GM23338 (cell line): ENCODE measurements at regions not wholly inside any gene's neighbourhood (a gene's known extent, or its start where the extent isn't known, plus 50 kb on each side); places are given as distances from the start of the nearest gene placed in this dataset.

Source experiments
- ATAC-seq: fragments of 200-7000 bp; cut with Tn5 transposase; 3 replicates; pipeline ENCODE4 v1.9.1; 2020
- DNase-seq: peaks from one replicate; pipeline ENCODE4 v3.0.0-alpha.2; 2015; ENCODE audit warnings: low spot score
- H2AFZ ChIP-seq: fragments of 200-600 bp; sonication (generic); 2 replicates; pipeline ENCODE4 v1.8.0; 2016; ENCODE audit warnings: antibody characterized with exemption, mild to moderate bottlenecking, moderate library complexity
- H3F3A ChIP-seq: fragments of 200-600 bp; sonication (generic); replicated peaks from 2 replicates; pipeline ENCODE4 v1.8.0; 2017; ENCODE audit warnings: antibody characterized with exemption, mixed run types, low read depth
- H3K27ac ChIP-seq: fragments of 200-600 bp; sonication (generic); 2 replicates; pipeline ENCODE4 v1.6.1; 2016; ENCODE audit warnings: low read depth
- H3K27me3 ChIP-seq: fragments of 200-600 bp; sonication (generic); 2 replicates; pipeline ENCODE4 v1.8.0; 2016; ENCODE audit warnings: mild to moderate bottlenecking, mixed run types, moderate library complexity; ENCODE audit not compliant: insufficient read depth
- H3K36me3 ChIP-seq: fragments of 200-600 bp; sonication (generic); 2 replicates; pipeline ENCODE4 v1.8.0; 2016; ENCODE audit warnings: mild to moderate bottlenecking; ENCODE audit not compliant: insufficient read depth
- H3K4me1 ChIP-seq: fragments of 200-600 bp; sonication (generic); 2 replicates; pipeline ENCODE4 v1.8.0; 2016; ENCODE audit warnings: mild to moderate bottlenecking, moderate library complexity; ENCODE audit not compliant: insufficient read depth
- H3K4me2 ChIP-seq: fragments of 200-600 bp; sonication (generic); 2 replicates; pipeline ENCODE4 v1.7.1; 2017; ENCODE audit warnings: mixed run types
- H3K4me3 ChIP-seq: fragments of 200-600 bp; sonication (generic); 2 replicates; pipeline ENCODE4 v1.6.1; 2016; ENCODE audit warnings: mixed run types
- H3K79me2 ChIP-seq: fragments of 200-600 bp; sonication (generic); replicated peaks from 2 replicates; pipeline ENCODE4 v1.8.0; 2017; ENCODE audit warnings: mild to moderate bottlenecking; ENCODE audit not compliant: insufficient read depth
- H3K9me2 ChIP-seq: fragments of 200-600 bp; sonication (generic); 2 replicates; pipeline ENCODE4 v1.8.0; 2017; ENCODE audit not compliant: insufficient read depth
- H4K20me1 ChIP-seq: fragments of 200-600 bp; sonication (generic); replicated peaks from 2 replicates; pipeline ENCODE4 v1.8.0; 2017; ENCODE audit warnings: mild to moderate bottlenecking; ENCODE audit not compliant: insufficient read depth
- H3K27ac Mint-ChIP-seq: 2 replicates; pipeline ENCODE4 v1.8.0; 2020; ENCODE audit warnings: inconsistent platforms, mild to moderate bottlenecking, moderate library complexity, mixed read lengths
- H3K27me3 Mint-ChIP-seq: 3 replicates; pipeline ENCODE4 v1.8.0; 2022; ENCODE audit warnings: low read depth, mild to moderate bottlenecking, moderate library complexity, mixed read lengths, inconsistent platforms; ENCODE audit not compliant: insufficient read depth, poor library complexity
- H3K36me3 Mint-ChIP-seq: 3 replicates; pipeline ENCODE4 v1.8.0; 2021; ENCODE audit warnings: low read depth, mild to moderate bottlenecking, inconsistent platforms, moderate library complexity, mixed read lengths
- H3K4me1 Mint-ChIP-seq: 3 replicates; pipeline ENCODE4 v1.8.0; 2020; ENCODE audit warnings: mild to moderate bottlenecking, inconsistent platforms, mixed read lengths
- H3K4me3 Mint-ChIP-seq: 3 replicates; pipeline ENCODE4 v1.8.0; 2021; ENCODE audit warnings: moderate library complexity, mild to moderate bottlenecking, inconsistent platforms, mixed read lengths
- H3K9me3 Mint-ChIP-seq: 3 replicates; pipeline ENCODE4 v1.8.0; 2020; ENCODE audit warnings: moderate library complexity, mild to moderate bottlenecking, inconsistent platforms, mixed read lengths
- CREB1 ChIP-seq: fragments of 250-450 bp; sonication (Bioruptor Pico); IDR thresholded peaks from 2 replicates; pipeline ENCODE4 v1.5.0; 2020; ENCODE audit warnings: low read depth, mild to moderate bottlenecking, moderate library complexity
- CTCF ChIP-seq, 2 experiments: fragments of 200-600 bp in 1 of 2; sonication (generic) in 1 of 2; conservative IDR thresholded peaks; 2 replicates each; pipeline versions ENCODE4 v1.5.1 to v1.6.1; 2016 to 2017; ENCODE audit warnings: antibody characterized with exemption in 2 of 2, low read depth in 2 of 2, mild to moderate bottlenecking in 2 of 2, moderate library complexity in 1 of 2
- ETS1 ChIP-seq: IDR thresholded peaks from 2 replicates; pipeline ENCODE4 v1.6.1; 2016; ENCODE audit warnings: antibody characterized with exemption
- EZH2 ChIP-seq: fragments of 200-600 bp; sonication (generic); IDR thresholded peaks from one replicate; pipeline ENCODE4 v1.8.0; 2017; ENCODE audit warnings: antibody characterized with exemption, mild to moderate bottlenecking, low read depth; ENCODE audit not compliant: unreplicated experiment
- EZH2phosphoT487 ChIP-seq: fragments of 200-600 bp; sonication (generic); IDR thresholded peaks from one replicate; pipeline ENCODE4 v1.8.1; 2018; ENCODE audit warnings: antibody characterized with exemption; ENCODE audit not compliant: unreplicated experiment
- JUNB ChIP-seq: IDR thresholded peaks from one replicate; pipeline ENCODE4 v1.6.1; 2016; ENCODE audit warnings: antibody characterized with exemption; ENCODE audit not compliant: unreplicated experiment
- NANOG ChIP-seq: IDR thresholded peaks from 2 replicates; pipeline ENCODE4 v1.6.1; 2016; ENCODE audit warnings: antibody characterized with exemption, borderline replicate concordance
- POLR2AphosphoS5 ChIP-seq: IDR thresholded peaks from 2 replicates; pipeline ENCODE4 v1.6.1; 2016; ENCODE audit warnings: antibody characterized with exemption, low read depth
- REST ChIP-seq: IDR thresholded peaks from one replicate; pipeline ENCODE4 v1.6.1; 2018; ENCODE audit warnings: antibody characterized with exemption; ENCODE audit not compliant: unreplicated experiment
- STAT1 ChIP-seq: IDR thresholded peaks from one replicate; pipeline ENCODE4 v1.6.1; 2016; ENCODE audit warnings: antibody characterized with exemption; ENCODE audit not compliant: unreplicated experiment
- ZNF114 ChIP-seq: fragments of 250-450 bp; sonication (Bioruptor Pico); IDR thresholded peaks from 2 replicates; pipeline ENCODE4 v1.5.0; 2020; ENCODE audit warnings: mild to moderate bottlenecking, moderate library complexity
- ZNF331 ChIP-seq: fragments of 250-450 bp; sonication (Bioruptor Pico); IDR thresholded peaks from 2 replicates; pipeline ENCODE4 v1.5.0; 2020; ENCODE audit warnings: low read depth, mild to moderate bottlenecking, moderate library complexity
- ZNF462 ChIP-seq: fragments of 250-450 bp; sonication (Bioruptor Pico); IDR thresholded peaks from 2 replicates; pipeline ENCODE4 v1.5.0; 2020; ENCODE audit warnings: mild to moderate bottlenecking, moderate library complexity

- no peak overlapping the region; the same call in 1 of the 2 replicates for H2AFZ ChIP-seq
- DNase-seq: no peak
- no peaks in the 10 kb centered on the region for H3K36me3 ChIP-seq
- H3K79me2 ChIP-seq: no peaks in the 10 kb centered on the region
- H3K27me3 Mint-ChIP-seq: no peaks in the 10 kb centered on the region
- H3K4me1 Mint-ChIP-seq: no peaks in the 10 kb centered on the region
- peaks cover 21% of the 10 kb centered on the region; the same call in 2 of the 3 replicates for H3K9me3 Mint-ChIP-seq
- no peak overlapping the region for H3K4me3 Mint-ChIP-seq
- H3K4me3 ChIP-seq: no peak overlapping the region
- no peak overlapping the region for H3K27ac ChIP-seq
- H3K4me2 ChIP-seq: no peak overlapping the region
- no peak for TF ChIP-seq ZNF114
- no peak for TF ChIP-seq CREB1 (CRISPR knock-in tag)
- no peak for TF ChIP-seq REST
- no peak for TF ChIP-seq ZNF462
- no peak for TF ChIP-seq CTCF (conservative IDR thresholded peaks at IDR 0.05; ENCODE audit: low read depth in 2 of 2)
- TF ChIP-seq EZH2phosphoT487: no peak
- TF ChIP-seq EZH2: no peak
- no peak for TF ChIP-seq POLR2AphosphoS5
- no peak for TF ChIP-seq NANOG
- TF ChIP-seq JUNB: no peak
- no peak for TF ChIP-seq ETS1
- no peak for TF ChIP-seq STAT1
- no peak for TF ChIP-seq ZNF331 (CRISPR knock-in tag)
- peaks cover 20% of the 10 kb centered on the region for H3K9me2 ChIP-seq
- H3K27me3 ChIP-seq: no peaks in the 10 kb centered on the region
- H3K36me3 Mint-ChIP-seq: no peaks in the 10 kb centered on the region; the same call in 1 of the 3 replicates
- H3F3A ChIP-seq: no peaks in the 10 kb centered on the region
- H3K27ac Mint-ChIP-seq: no peak overlapping the region
- ATAC-seq: no peak
- H3K4me1 ChIP-seq: no peaks in the 10 kb centered on the region
- no peaks in the 10 kb centered on the region for H4K20me1 ChIP-seq
Measured at GRCh38 chr5:114952876-114953275, 216.8 kb downstream of the TRIM36 start.
